ENCODE measurements at regions not wholly inside any gene's neighbourhood (a gene's known extent, or its start where the extent isn't known, plus 50 kb on each side); places are given as distances from the start of the nearest gene placed in this dataset.

DNA sequence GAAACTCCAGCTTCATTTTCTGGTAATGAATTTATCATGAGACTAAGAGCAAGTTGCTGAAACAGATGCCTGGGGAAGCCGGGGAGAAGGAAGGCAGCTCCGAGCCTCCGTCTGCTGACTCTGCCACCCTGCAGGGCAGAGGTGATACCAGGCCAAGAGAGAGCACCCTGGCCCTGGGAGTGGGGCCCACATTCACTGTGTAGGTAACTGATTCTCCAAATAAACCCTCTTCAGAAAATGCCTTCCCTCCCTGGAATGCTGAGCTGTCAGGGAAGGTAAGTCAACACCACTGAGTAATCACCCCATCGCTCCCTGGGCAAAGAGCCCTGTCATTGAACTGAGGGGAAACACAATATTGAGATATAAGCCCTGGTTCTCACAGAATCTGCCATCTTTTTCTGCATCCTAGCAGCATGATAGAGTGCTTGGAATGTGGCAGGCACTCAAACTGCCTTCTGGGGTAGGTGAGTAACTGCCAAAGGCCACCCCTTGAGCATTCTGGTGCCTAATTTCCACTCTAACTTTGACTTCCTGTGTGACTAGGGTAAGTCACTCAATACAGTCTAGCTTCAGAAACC is 147.6 kb downstream of the SPATA19 start:
- ChIA-PET CTCF (no interaction called here), POLR2A (no interaction called here)

DNA sequence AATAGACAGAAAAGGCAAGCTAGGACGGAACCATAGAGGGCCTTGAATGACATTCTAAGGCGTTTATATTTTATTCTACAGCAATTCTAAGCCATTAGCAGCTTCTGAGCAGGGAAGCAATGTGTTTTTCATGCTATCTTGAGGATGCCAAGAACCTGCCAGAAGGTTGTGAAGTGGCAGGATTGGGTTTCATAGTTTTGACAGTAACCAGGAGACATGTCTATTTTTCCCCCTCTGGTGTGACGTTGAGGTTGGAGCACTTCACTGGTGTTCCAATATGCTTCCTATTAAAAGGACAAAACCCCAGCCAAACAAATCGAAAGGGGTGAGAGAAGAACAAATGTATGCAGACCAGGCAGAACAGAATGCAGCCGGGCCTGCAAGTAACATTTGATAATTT is 148.2 kb downstream of the SPATA19 start:
- ChIA-PET POLR2A (no interaction called here), CTCF (no interaction called here)

DNA sequence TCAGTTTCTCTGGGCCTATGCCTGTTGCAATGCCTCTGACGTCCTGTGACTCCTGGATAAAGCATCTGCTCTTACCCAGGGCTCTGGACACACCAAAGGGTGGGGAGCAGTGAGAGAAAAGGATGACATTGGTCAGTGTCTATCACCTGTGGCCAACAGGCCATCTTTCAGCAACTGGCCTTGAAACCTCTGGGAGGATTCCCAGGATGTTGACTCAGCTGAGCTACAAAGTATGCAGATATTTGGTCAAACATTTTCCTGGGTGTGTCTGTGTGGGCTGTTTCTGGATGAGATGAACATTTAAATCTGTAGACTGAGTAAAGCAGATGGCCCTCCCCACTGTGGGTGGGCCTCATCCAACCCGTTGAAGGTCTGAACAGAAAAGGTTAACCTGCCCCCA is 149.9 kb downstream of the SPATA19 start:
- ChIA-PET POLR2A (no interaction called here), CTCF (no interaction called here)

DNA sequence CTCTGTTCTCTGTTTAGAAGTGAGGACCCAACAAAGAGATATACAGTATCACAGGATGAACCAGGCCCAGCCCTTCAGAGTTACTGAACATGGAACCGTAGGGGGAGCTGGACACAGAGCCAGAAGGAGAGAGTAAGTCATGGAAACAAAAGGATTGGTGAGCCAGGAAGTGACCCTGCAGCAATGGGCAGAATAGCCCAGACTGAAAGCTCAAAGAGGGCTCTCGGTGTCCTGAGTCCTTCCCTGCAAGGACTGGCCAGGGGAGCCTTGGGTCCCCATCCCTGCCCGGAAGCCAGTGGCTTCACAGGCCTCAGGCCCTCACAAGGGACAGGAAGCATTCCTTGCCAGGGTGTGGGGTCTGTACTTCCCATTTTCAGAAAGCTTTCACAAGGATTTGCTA is 150.6 kb downstream of the SPATA19 start:
- CTCF ChIA-PET, result interaction anchor here (0.6 kb wide), 1 partner anchor 119 kb away, joined by 4 read pairs; no protein-coding TSS in a partner anchor

DNA sequence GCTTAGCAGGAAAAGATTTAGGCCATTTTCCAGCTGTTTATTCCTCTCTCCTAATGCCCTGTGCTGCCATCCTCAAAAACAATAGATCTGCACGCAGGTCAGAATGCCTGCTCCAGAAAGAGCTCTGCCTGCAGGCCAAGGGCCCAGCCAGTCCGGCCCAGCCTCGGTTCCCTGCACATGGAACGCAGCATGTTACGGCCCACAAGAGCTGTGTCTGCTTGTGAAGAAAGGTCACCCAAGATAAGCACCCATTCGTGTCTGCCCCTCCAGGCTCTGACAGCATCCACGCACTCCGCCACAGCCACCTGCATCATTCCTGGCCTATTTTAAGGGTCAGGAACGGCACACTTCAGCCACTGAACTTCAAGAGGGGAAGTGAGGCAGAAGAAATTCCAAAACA is 152.2 kb downstream of the SPATA19 start:
- POLR2A ChIA-PET, result no interaction called here

More for the DNA sequence above, 150.6 kb downstream of the SPATA19 start:
- POLR2A ChIA-PET, result no interaction called here

DNA sequence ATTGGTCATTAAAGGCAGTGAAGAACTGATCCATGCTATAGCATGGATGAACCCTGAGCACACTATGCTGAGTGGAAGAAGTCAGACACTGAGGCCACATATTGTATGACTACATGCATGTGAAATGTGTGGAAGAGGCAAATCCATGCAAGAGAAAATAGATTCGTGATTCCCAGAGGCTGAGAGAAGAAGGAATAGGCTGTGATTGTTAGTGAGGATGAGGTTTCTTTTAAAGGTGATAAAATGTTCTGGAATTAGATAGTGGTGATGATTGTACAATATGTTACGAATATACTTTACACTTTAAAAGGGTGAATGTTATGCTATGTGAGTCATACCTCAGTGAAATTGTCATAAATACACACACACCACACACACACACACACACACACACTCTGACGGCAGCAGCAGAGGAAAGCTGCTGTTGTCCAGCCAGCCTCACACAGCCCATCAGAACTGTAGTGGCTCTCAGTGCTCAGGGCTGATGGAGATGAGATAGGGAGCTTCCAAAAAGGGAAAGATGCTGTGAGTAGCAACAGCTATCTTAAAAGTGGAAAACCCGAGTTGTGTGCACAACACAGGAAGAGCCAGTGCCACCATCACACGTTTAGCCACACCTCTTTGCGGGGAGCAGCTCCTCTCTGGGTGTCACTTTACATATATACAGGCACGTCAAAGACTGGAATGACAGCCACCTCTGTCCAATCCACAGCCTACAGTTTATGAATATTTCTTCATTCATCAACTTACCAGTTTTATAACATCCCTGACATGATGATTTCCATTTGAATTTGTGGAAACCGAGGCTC is 153.0 kb downstream of the SPATA19 start:
- ChIA-PET POLR2A (no interaction called here), CTCF (no interaction called here)

More for the DNA sequence above, 152.2 kb downstream of the SPATA19 start:
- CTCF ChIA-PET, result no interaction called here

DNA sequence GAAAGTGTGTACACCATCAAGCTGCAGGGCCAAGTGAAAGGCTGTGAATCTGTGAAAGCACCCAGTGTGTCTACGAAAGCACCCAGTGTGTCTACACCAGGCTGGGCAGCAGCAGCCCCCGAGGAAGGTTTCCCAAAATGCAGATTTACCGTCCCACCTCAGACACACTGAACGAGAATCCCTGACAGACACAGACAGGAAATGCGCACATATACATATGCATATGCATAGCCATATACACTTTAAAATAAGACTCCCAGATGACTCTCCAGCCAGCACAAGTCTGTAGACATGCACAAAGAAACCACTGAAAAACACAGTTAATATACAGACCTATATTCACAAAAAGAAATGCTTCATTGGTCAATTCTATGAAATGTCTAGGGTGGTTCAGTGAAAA is 155.5 kb upstream of the OPCML start:
- ChIA-PET CTCF (no interaction called here), POLR2A (no interaction called here)

DNA sequence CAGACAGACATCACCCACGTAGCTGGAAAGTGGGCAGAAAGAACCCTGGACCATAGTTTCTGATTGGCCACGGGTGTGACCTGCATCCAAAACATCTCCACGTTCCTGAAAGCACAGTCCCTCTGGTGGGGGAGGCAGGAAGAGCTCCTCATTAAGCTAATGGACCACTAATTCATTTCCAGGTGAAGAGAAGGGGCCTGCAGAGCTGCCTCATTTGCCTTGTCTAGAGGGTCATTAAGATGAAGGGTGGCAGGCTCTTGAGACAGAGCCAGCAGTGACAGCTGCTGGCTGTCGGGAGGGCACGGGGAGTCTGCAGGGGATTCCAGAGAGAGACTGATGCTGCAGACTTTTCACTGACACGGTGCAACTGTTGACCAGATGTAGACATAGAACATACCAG is 149.6 kb upstream of the OPCML start:
- CTCF ChIA-PET, result no interaction called here
- POLR2A ChIA-PET, result no interaction called here

DNA sequence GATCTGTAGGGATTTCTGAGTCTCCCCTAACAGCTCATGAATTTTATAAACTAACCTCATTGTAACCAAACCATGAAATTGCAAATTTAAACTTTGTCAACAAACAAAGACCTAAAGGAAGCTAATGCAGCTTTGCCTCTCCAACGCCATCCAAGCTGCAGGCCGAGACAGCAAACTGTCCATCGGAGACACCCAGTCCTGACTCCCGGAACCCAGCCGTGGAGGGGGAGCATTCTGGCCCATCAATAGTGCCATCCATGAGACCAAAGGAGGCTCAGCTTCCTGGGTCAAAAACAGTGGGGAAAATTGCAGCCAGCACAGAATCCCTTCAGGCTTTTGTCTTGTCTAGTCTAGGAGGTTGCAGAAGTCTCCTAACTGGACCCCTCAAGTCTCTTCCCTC is 147.6 kb upstream of the OPCML start:
- POLR2A ChIA-PET, result no interaction called here
- CTCF ChIA-PET, result no interaction called here

DNA sequence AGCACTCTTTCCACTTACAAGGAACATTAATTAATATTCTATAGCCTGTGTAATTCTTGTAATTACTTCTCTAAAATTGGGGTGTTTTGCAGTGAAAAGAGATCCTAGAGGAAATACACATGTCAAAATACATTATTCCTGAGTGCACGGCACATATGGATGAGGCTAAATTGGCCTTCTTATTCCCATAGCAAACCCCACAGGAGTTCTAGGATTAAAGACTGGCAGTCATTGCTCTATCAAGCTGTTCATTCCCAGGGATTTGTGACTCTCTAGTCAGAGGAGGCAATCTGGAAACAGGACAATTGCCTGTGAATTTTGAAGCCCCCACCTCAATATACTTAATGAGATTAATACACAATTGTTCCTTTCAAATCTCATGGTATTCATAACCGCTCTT is 145.9 kb upstream of the OPCML start:
- ChIA-PET POLR2A (no interaction called here), CTCF (no interaction called here)

DNA sequence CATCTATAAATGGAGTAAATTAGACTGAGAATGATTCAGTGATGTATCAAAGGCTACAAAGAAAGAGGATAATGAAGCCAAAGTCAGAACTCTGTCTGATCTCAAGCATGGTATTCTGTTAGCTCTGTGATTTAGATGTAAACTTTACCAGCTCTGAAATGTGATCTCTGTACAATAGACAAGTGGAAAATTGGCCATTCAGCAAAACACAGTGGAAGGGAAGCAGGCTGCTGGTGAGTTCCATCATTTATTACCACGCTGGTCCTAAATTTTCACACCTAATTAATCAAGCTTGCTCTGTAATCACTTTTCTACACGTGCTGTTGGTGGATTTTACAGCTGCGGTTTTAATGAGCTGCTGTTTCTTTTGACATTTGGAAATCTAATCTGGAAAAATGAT is 145.1 kb upstream of the OPCML start:
- POLR2A ChIA-PET, result no interaction called here
- CTCF ChIA-PET, result no interaction called here

DNA sequence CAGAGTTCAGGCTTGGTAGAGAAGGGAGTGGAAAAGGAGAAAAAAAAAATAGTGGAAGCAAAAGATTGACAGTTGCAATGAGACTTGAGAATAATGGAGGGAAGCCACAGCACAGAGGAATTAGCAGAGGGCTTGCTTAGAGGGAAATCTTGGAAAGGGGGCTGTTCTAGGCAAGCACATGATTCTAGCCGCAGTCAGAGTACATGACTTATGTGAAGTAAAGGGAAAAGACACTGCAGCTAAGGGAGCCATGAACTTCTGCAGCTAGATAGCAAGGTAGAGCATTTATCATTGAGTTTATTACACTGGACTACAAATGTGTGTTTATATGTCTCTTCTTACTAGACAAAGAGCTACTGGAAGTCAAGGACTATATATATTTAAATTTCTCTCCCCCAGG is 144.0 kb upstream of the OPCML start:
- CTCF ChIA-PET, result no interaction called here

DNA sequence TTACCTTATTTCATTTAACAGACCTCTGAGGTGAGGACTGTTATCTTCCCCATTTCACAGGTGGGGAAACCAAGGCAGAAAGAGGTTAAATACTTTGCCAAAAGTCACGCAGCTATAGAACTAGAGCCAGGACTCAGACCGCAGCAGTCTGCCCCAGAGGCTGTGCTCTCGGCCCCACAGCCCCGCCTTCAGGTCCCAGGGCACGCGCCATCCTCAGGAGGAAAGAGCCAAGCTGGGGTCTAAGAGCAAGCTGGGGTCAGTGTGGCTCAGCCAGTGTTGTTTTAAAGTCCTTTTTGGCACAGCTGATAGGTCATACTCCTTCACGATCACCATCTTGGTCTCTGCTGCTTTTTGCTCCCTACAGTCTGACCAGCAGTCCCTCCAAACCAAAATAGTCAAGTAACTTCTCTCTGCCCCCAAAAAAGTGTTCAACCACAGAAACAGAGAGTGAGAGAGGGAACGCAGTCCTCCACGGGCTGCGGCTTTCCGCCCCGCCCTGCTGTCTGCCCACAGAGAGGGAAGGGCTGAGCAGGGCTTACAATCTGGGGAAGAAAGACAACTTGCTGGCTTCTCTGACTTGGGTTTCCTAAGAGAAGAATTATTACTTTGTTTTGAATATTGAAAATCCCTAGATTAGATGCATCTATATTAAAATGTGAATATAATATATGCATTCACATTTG is 137.2 kb upstream of the OPCML start:
- ChIA-PET CTCF (no interaction called here), POLR2A (no interaction called here)

More for the DNA sequence above, 144.0 kb upstream of the OPCML start:
- POLR2A ChIA-PET, result no interaction called here

DNA sequence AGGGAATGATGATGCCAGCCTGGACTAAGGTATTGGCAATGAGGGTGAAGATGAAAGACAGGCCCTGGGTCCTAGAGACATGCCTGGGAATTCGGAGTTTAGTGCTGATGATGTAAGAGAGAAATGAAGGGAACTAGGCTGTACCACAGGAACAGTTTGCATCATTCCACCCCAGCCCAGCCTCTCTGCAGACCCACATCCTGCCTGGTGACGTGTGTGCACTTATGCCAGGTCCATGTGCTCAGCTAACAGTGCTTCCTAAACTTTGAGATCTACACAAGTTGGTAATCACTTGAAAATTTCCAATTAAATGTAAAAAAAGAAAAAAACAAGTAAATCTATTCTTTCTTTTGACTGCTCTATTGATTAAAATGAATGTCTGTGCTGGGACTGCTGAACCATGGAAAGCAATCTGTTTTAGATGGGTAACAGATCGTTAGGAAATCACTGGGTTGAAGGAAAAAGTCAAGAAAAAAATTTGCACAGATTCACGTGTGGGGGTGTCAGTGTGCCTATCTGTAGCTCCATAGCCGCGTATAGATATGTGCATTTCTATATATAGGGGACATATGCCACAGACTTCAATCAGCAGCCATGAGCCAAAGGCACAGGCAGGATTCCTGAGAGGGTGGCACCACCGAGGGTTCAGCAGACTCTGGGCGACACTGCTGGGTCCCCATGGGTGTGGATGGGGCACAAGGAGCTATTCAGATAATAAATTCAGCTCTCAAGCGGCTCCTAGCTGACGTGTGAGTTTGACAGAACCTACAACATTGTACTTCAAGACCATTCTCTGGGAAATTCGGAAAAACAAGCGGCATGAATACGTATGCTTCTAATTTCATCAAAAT is 131.1 kb upstream of the OPCML start:
- CTCF ChIA-PET, result no interaction called here
- POLR2A ChIA-PET, result no interaction called here

DNA sequence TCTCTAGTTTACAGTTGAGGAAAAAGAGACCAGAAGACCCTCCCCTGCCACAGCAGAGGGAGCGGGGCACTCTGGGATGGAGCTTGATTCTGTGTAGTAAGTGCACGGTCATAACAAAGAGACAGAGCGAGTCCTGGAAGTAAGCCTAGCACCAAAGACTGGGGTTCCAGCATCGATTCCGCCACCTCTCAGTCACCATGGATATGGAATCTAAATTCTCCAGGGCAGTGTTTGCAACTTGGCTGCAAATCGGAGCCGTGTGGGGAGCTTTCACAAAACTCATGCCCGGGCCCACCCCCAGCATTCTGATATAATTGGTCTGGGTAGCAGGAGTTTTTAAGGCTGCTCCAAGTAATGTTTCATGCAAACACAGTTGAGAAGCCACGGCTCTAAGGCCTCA is 129.5 kb upstream of the OPCML start:
- ChIA-PET POLR2A (no interaction called here), CTCF (no interaction called here)

DNA sequence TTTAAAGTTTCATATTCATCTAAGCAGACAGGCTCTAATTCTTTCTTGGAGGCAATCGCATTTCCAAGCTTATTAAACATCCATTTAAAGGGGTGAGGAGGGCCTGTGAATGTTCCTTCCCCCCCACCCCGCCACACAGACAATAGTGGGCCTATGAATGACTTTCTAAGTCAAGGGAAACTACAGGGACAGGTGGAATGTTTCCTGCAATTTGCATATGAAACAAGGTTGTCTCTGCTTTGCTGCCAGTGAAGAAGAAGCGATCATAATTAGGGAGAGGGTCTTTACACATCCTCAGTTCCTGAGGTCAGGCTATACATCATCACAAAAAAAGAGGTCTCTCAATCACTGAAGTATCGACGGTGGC is 127.9 kb upstream of the OPCML start:
- CTCF ChIA-PET, result no interaction called here

DNA sequence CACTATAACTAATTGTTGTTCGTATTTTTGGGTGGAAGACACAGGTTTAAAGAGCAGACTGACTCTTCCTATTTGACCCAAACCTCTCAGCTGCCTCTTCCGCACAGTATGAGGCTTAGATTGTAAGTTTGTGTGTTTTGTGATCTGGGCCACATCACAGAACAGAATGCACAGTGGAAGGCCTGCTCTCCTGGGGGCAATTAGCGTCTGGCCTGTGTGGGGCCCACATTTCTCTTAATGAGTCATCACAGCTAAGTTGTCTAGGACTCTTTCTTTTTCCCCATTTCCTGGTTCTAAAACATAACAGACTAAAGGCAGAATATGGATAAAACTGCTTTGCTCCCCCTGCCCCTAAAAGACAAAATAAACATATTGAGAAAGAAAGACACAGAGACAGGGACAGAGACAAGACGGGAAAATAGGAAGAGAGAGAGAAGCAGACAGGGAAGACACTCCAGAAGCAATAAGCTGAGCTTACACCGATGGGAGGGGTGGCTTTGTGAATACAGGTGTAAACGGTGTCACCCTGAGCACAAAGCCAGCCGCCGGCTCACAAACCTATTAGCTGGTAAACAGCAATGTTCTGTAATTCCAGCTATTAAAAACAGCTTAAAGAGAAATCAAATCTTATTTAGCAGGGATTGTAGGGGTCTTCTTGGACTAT is 127.4 kb upstream of the OPCML start:
- ChIA-PET CTCF (no interaction called here), POLR2A (no interaction called here)

More for the DNA sequence above, 127.9 kb upstream of the OPCML start:
- POLR2A ChIA-PET, result no interaction called here

DNA sequence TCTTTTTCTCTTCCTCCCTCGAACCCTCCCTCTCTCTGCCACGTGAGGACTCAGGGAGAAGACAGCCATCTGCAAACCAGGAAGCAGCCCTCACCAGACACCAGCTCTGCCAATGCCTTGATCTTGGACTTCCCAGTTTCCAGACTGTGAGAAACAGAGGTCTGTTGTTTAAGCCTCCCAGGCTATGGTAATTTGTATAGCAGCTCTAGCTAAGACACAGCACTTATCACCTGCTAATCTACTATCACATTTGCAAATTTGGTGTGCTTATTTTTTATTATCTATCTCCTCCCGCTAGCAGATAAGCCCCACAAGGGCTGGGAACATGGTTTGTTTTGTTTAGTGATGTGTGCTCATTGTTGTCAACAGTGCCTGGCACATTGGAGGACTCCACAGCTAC is 124.8 kb upstream of the OPCML start:
- CTCF ChIA-PET, result no interaction called here

DNA sequence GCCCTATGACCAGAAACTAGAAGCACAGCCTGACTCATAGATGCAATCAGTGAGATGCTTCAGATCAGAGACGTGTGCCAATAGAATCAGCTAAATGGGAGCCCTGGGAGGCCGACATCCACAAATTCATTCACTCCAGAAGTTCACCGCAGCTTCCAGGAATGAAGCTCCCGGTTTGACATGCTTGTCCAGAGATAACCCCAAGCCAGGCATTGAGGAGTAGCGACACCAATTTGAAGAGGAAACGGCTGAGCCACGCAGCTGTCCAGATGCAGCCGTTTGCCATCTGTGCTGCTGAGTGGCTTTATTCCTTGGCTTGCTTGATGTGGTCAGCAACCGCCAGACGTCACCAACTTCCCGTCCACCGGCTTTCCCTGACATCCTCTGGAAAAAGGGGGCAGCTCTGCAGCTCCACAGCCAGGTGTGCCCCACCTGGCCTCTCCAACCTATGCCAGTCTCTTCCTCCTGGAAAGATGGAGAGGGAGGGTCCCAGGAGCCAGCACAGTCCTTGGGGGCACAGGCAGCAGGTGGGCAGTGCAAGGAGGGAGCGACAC is 123.9 kb upstream of the OPCML start:
- CTCF ChIA-PET, result no interaction called here
- POLR2A ChIA-PET, result no interaction called here

More for the DNA sequence above, 124.8 kb upstream of the OPCML start:
- POLR2A ChIA-PET, result no interaction called here

DNA sequence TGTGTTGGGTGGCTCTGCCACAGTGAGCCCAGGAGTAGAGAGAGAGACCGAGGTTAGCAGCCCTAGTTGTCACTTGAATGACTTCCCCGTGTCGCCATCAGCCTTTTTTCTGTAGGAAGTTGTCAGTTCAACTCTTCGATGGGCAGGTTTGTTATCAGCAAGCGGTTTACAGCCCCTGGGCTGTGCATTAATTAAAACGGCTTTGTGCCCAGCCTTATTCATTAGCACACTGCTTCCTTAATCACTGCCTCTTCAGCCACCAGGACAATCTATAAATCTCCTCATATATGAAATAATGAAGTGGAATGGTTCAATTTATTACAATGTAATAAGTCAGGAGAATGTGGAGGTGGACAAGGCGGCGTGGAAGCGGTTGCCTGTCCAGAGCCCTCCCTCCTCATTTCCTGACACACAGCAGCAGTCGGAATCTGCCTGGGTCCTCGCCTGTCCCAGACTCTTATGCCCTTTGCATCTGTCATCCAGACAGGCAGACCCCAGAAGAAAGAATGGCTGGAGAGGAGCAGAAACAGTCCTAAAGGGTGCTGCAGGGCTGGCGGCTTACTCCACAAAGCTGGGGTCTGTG is 122.4 kb upstream of the OPCML start:
- ChIA-PET POLR2A (no interaction called here), CTCF (no interaction called here)
